Upper lobe of left lung (tissue), 6 donors: ENCODE measurements at regions not wholly inside any gene's neighbourhood (a gene's known extent, or its start where the extent isn't known, plus 50 kb on each side); places are given as distances from the start of the nearest gene placed in this dataset.

Experiments used
- ATAC-seq, 2 donors: fragments of 200-7000 bp; cut with Tn5 transposase; one replicate each; pipeline ENCODE4 v1.9.1; 2022; ENCODE audit warnings: mild to moderate bottlenecking in 2 of 2, moderate library complexity in 2 of 2; ENCODE audit not compliant: low FRiP score in 2 of 2
- DNase-seq, 2 donors: peaks; one replicate each; pipeline ENCODE4 v3.0.0-alpha.2; 2019 to 2020
- H3K27ac ChIP-seq, 4 donors: fragments of 200-600 bp; sonication (generic); one replicate each; pipeline ENCODE4 v1.5.1; 2016 to 2019
- H3K27me3 ChIP-seq, 4 donors: fragments of 200-600 bp; sonication (generic); one replicate each; pipeline ENCODE4 v1.5.1; 2017 to 2019
- H3K36me3 ChIP-seq, 4 donors: fragments of 200-600 bp; sonication (generic); one replicate each; pipeline ENCODE4 v1.5.1; 2016 to 2019
- H3K4me1 ChIP-seq, 4 donors: fragments of 200-600 bp; sonication (generic); one replicate each; pipeline ENCODE4 v1.5.1; 2018 to 2019
- H3K4me3 ChIP-seq, 4 donors: fragments of 200-600 bp; sonication (generic); one replicate each; pipeline ENCODE4 v1.5.1; 2017 to 2019; ENCODE audit warnings: mild to moderate bottlenecking in 2 of 4, moderate library complexity in 1 of 4
- H3K9me3 ChIP-seq, 4 donors: fragments of 200-600 bp; sonication (generic); one replicate each; pipeline ENCODE4 v1.5.1; 2018 to 2019
- EP300 ChIP-seq, 4 donors: sonication (generic); formaldehyde crosslinking; IDR thresholded peaks; one replicate each; pipeline ENCODE4 v1.5.1; 2017; ENCODE audit warnings: antibody characterized with exemption in 4 of 4, control low read depth in 2 of 4
- POLR2A ChIP-seq, 4 donors: fragments of 450-650 bp; IDR thresholded peaks; one replicate each; pipeline ENCODE4 v1.5.1; 2016 to 2017; ENCODE audit warnings: antibody characterized with exemption in 4 of 4, mild to moderate bottlenecking in 2 of 4
- POLR2AphosphoS5 ChIP-seq, 2 donors: sonication (generic); formaldehyde crosslinking; IDR thresholded peaks; one replicate each; pipeline ENCODE4 v1.5.1; 2017; ENCODE audit warnings: antibody characterized with exemption in 2 of 2
- WGBS, 2 donors: methylation state at CpG; one replicate each; pipeline ENCODE4 v1.1.5; 2017 to 2018; 5-methylcytosine and 5-hydroxymethylcytosine counted together
- TF ChIP-seq, protein P1 (sequence below), 6 experiments: fragments of 450-650 bp in 4 of 6; fragments of 200-600 bp in 2 of 6; sonication (generic) in 2 of 6; IDR thresholded peaks; one replicate each; pipeline ENCODE4 v1.5.1; 2016 to 2019; ENCODE audit warnings: antibody characterized with exemption in 6 of 6
- donor health status: DM: no; HTN: no; CAD: no; lungs with moderate emphysema.
- donor health status: DM: no; HTN: yes; CAD: no; lungs with severe emphysema.

DNA sequence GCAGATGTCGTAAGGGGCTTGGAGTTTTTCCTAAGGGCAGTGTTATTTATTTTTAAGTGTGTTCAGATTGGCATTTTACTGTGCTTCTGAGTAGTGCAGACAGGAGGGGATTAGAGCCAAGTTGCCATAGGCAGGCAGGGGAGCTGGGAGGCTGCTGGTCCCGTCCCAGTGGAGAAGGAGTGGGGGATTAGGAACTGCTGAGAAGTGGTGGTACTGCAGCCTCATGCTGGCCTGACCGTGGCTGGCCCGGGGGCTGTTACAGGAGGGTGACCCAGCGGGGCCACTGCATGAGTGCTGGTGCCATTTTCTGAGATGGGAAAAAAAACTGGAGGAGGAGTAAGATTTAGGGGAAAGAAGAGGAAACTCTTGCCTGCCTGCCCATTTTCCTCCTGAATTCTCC is 52.3 kb upstream of the DLK1 start:
- no peak overlapping the region for H3K4me3 ChIP-seq
- no peaks in the 10 kb centered on the region for H3K9me3 ChIP-seq
- WGBS, 2 donors: 78 to 90% methylated on average over 5 of the region's 5 CpGs
- H3K4me1 ChIP-seq: peaks cover 28 to 40% (median 31%) of the 10 kb centered on the region in 4 donors
- no peaks in the 10 kb centered on the region for H3K36me3 ChIP-seq
- no peak for TF ChIP-seq POLR2AphosphoS5 (IDR thresholded peaks at IDR 0.05)
- TF ChIP-seq EP300 (IDR thresholded peaks at IDR 0.05): no peak
- TF ChIP-seq, protein P1, sequence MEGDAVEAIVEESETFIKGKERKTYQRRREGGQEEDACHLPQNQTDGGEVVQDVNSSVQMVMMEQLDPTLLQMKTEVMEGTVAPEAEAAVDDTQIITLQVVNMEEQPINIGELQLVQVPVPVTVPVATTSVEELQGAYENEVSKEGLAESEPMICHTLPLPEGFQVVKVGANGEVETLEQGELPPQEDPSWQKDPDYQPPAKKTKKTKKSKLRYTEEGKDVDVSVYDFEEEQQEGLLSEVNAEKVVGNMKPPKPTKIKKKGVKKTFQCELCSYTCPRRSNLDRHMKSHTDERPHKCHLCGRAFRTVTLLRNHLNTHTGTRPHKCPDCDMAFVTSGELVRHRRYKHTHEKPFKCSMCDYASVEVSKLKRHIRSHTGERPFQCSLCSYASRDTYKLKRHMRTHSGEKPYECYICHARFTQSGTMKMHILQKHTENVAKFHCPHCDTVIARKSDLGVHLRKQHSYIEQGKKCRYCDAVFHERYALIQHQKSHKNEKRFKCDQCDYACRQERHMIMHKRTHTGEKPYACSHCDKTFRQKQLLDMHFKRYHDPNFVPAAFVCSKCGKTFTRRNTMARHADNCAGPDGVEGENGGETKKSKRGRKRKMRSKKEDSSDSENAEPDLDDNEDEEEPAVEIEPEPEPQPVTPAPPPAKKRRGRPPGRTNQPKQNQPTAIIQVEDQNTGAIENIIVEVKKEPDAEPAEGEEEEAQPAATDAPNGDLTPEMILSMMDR (IDR thresholded peaks at IDR 0.05): no peak
- TF ChIP-seq POLR2A (IDR thresholded peaks at IDR 0.05): no peak
- no peak overlapping the region for H3K27ac ChIP-seq
- H3K27me3 ChIP-seq: no peaks in the 10 kb centered on the region
- ATAC-seq (no peak), DNase-seq (no peak)

DNA sequence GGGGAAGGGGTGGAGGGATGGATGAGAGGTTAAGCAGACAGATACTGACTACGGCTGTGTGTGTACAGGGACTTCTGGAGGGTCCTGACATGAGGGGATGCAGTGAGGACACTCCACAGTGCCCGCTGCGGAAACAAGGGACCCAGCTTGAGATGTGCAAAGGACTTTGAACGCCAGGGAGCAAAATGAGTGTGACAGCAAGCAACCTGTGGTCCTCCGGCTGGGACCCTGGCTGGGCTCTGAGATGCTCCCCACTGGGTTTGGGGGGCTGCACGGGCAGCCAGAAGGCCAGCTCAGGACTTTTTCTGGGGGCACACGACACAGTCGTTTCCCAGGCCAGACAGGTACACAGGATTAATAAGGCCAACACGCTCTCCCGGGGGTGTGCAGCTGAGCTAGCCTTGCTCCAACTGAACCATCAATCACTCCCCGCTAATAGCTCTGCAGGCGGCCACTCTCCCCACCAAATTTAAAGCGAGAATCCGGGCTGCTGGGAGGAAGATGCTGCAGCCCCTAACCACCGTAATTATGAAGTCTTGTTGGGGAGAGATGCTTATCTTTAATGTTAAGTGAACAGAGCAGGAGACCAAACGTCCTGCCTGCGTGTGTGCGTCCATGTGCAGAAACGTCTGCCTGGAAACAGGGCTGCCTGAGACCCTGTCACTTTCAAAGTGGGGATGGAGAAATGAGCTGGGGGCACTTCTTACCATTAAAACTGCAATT is 51.6 kb upstream of the DLK1 start:
- Histone ChIP-seq H3K36me3 (no peaks in the 10 kb centered on the region), H3K27ac (no peak overlapping the region), H3K4me1 (peaks cover 22 to 34% (median 25%) of the 10 kb centered on the region in 4 donors), H3K27me3 (no peaks in the 10 kb centered on the region), H3K4me3 (no peak overlapping the region), H3K9me3 (no peaks in the 10 kb centered on the region)
- TF ChIP-seq POLR2A (IDR thresholded peaks at IDR 0.05) (no peak), EP300 (IDR thresholded peaks at IDR 0.05) (no peak)
- WGBS, 2 donors: 64 to 71% methylated on average over 15 to 19 of the region's 19 CpGs
- ATAC-seq: no peak
- DNase-seq: no peak

DNA sequence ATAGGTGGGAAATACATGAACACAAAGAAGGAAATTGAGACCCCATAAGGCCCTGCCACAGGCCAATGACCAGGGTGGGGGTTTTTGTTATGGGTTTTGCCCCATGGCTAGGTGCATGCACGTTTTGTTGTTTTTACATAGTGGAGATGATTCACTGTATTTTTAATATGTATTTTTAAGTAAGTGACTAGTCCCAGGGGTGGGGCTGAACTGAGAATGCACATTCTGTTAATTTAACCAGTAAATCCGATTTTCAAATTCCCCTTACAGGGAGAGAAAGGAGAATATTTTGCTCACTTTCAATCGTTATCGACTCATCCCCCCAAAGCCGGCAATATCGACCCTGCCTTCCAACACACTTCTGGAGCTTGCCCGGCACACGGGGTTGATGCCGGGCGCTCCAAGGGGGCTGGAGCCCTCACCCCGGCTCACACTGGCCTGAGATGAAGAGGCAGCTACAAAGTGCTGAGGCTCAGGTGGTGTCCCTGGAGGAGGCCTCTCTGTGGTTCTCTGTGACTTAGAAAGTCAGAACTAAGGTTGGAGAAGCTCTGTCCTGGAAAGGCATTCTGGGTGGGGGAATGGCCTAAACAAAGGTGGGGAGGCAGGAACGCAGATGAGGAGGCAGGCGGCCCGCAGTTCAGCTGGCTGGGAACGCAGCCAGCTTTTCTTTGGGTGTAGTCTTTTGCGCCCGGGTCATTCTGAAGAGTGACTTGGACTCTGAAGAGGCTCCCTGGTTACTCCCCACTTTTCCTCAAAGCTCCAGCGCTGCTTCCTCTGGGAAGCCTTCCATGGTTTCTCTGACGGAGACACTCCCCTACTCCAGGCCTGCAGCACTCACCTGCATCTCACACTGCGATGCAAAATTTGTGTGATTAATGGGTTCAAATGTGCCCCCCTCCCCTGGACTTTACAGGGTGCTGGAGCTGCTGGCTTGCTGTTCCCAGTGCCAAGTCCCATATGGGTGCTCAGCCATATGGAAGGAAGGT is 50.7 kb upstream of the DLK1 start:
- no peak for ATAC-seq
- 60 to 73% methylated on average over 20 of the region's 20 CpGs for WGBS, 2 donors

More for the DNA sequence above, 50.7 kb upstream of the DLK1 start:
- H3K9me3 ChIP-seq: no peaks in the 10 kb centered on the region
- no peaks in the 10 kb centered on the region for H3K27me3 ChIP-seq
- no peak overlapping the region for H3K4me3 ChIP-seq
- DNase-seq: no peak
- TF ChIP-seq POLR2AphosphoS5 (IDR thresholded peaks at IDR 0.05): no peak
- no peak for TF ChIP-seq EP300 (IDR thresholded peaks at IDR 0.05)
- no peak for TF ChIP-seq POLR2A (IDR thresholded peaks at IDR 0.05)
- TF ChIP-seq, protein P1 (IDR thresholded peaks at IDR 0.05): no peak
- H3K27ac ChIP-seq: no peak overlapping the region
- H3K36me3 ChIP-seq: no peaks in the 10 kb centered on the region
- H3K4me1 ChIP-seq: peaks cover 20 to 30% (median 25%) of the 10 kb centered on the region in 4 donors
